Colonic mucosa (tissue), 4 donors: ENCODE measurements at regions not wholly inside any gene's neighbourhood (a gene's known extent, or its start where the extent isn't known, plus 50 kb on each side); places are given as distances from the start of the nearest gene placed in this dataset.

ENCODE experiments used
- DNase-seq: peaks from one replicate; pipeline ENCODE4 v3.0.0-alpha.2; 2020
- H3K27ac ChIP-seq: fragments of 200-600 bp; one replicate; pipeline ENCODE4 v1.8.0; 2021
- H3K27me3 ChIP-seq: fragments of 200-600 bp; one replicate; pipeline ENCODE4 v1.8.0; 2021
- H3K36me3 ChIP-seq: fragments of 200-600 bp; one replicate; pipeline ENCODE4 v1.8.0; 2021
- H3K4me1 ChIP-seq: fragments of 200-600 bp; one replicate; pipeline ENCODE4 v1.8.0; 2021; ENCODE audit warnings: mild to moderate bottlenecking
- H3K4me3 ChIP-seq: fragments of 200-600 bp; one replicate; pipeline ENCODE4 v1.8.0; 2021
- H3K9ac ChIP-seq, 2 donors: one replicate each; pipeline ENCODE4 v1.7.0; 2013; ENCODE audit warnings: control low read depth in 2 of 2, low read depth in 2 of 2, low read length in 2 of 2
- H3K9me3 ChIP-seq: fragments of 200-600 bp; one replicate; pipeline ENCODE4 v1.8.0; 2021
- intact Hi-C: fragments of 100-400 bp; cut with DNase I; formaldehyde crosslinking; loops from one replicate; pipeline ENCODE4 v1.14.1; 2022
- TF ChIP-seq, protein P1 (sequence below): fragments of 200-600 bp; IDR thresholded peaks from one replicate; pipeline ENCODE4 v1.8.0; 2022; ENCODE audit warnings: antibody characterized with exemption, mild to moderate bottlenecking
- donor health status: healthy.
- donor health status: DM: no; HTN: no; CAD: no.
- donor health status: DM: no; HTN: no; CAD: no.

DNA sequence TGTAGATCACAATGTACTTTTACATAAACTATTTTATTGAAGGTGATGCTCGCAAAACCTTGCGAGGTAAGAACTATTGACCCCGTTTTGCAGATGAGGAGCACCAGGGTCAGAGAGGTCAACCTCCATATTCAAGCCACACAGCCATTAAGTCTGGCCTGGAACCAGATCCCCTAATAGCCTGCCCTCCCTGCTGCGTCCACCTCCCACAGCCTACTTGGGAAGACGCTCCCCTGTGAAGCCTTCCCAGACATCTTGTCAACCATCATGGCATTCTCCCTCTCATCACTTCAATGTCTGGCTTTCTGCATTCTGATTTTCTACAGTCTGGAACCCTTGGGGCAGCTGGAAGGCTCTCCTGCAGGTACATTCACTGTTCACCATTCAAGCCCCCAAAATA is 101.0 kb downstream of the TTC32 start:
- H3K4me1 ChIP-seq: no peaks in the 10 kb centered on the region
- no peak overlapping the region for H3K4me3 ChIP-seq
- intact Hi-C loops: no loop called here
- no peak overlapping the region for H3K27ac ChIP-seq
- TF ChIP-seq, protein P1, sequence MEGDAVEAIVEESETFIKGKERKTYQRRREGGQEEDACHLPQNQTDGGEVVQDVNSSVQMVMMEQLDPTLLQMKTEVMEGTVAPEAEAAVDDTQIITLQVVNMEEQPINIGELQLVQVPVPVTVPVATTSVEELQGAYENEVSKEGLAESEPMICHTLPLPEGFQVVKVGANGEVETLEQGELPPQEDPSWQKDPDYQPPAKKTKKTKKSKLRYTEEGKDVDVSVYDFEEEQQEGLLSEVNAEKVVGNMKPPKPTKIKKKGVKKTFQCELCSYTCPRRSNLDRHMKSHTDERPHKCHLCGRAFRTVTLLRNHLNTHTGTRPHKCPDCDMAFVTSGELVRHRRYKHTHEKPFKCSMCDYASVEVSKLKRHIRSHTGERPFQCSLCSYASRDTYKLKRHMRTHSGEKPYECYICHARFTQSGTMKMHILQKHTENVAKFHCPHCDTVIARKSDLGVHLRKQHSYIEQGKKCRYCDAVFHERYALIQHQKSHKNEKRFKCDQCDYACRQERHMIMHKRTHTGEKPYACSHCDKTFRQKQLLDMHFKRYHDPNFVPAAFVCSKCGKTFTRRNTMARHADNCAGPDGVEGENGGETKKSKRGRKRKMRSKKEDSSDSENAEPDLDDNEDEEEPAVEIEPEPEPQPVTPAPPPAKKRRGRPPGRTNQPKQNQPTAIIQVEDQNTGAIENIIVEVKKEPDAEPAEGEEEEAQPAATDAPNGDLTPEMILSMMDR: no peak
- H3K9ac ChIP-seq: no peak overlapping the region
- H3K36me3 ChIP-seq: no peaks in the 10 kb centered on the region
- DNase-seq: no peak
- H3K9me3 ChIP-seq: no peaks in the 10 kb centered on the region
- H3K27me3 ChIP-seq: no peaks in the 10 kb centered on the region

DNA sequence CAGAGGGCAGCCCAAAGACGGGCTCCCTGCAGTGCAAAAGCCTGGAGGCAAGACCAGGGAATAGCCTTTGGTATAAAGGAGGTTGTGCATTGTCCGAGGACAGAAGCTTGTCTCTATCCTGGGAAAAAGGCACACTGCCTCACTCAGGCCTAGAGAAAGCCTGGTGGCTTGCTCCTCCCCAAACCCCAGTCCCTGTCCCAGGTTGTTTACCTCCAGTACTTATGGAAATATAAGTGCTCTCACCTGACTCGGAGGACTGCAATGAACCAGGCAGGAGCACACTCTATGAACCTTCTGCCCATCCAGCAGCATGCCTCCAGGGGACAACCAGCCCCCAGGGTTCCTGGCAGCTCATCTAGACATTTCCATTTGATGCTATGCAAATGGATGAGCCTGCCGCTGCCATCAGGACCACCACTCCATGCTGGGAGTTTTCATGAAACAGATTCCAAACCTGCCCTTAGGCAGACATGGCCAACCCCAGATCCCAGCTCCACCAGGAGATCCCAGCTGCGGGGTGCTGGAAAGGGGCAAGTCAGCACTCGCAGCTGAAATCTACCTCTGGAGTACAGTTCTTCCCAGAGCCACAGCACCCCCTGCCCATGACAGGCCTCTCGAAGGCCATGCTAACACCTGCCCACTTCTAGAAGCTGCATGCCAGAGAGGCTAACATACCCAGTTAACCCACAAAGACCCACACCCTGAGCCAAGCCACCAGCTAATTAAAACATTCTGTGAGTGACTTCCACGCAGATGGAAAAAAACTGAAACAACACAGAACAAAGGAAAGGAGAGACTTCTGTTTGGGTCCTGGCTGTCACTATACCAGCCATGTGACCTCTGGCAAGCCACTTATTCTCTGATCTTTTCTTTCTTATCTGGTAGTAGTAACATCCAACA is 101.7 kb downstream of the TTC32 start:
- Histone ChIP-seq H3K4me3 (no peak overlapping the region), H3K27me3 (no peaks in the 10 kb centered on the region), H3K36me3 (no peaks in the 10 kb centered on the region), H3K9ac (no peak overlapping the region), H3K4me1 (no peaks in the 10 kb centered on the region), H3K27ac (no peak overlapping the region), H3K9me3 (no peaks in the 10 kb centered on the region)
- no peak for DNase-seq
- intact Hi-C loops: no loop called here
- TF ChIP-seq, protein P1: no peak

GRCh38 chr2:19797871-19798270 is 103.9 kb downstream of the TTC32 start:
- no peaks in the 10 kb centered on the region for H3K27me3 ChIP-seq
- H3K4me1 ChIP-seq: no peaks in the 10 kb centered on the region
- intact Hi-C loops: no loop called here
- no peak overlapping the region for H3K4me3 ChIP-seq
- H3K36me3 ChIP-seq: no peaks in the 10 kb centered on the region
- no peaks in the 10 kb centered on the region for H3K9me3 ChIP-seq
- no peak overlapping the region for H3K27ac ChIP-seq
- TF ChIP-seq, protein P1: no peak
- DNase-seq: no peak
- no peak overlapping the region for H3K9ac ChIP-seq

- Histone ChIP-seq H3K4me1 (no peaks in the 10 kb centered on the region), H3K4me3 (no peak overlapping the region), H3K9me3 (no peaks in the 10 kb centered on the region), H3K27ac (no peak overlapping the region), H3K27me3 (no peaks in the 10 kb centered on the region), H3K36me3 (no peaks in the 10 kb centered on the region), H3K9ac (no peak overlapping the region)
- DNase-seq: no peak
- TF ChIP-seq, protein P1: no peak
- intact Hi-C loops: no loop called here
These were observed 104.5 kb downstream of the TTC32 start for GRCh38 chr2:19797243-19797810.

DNA sequence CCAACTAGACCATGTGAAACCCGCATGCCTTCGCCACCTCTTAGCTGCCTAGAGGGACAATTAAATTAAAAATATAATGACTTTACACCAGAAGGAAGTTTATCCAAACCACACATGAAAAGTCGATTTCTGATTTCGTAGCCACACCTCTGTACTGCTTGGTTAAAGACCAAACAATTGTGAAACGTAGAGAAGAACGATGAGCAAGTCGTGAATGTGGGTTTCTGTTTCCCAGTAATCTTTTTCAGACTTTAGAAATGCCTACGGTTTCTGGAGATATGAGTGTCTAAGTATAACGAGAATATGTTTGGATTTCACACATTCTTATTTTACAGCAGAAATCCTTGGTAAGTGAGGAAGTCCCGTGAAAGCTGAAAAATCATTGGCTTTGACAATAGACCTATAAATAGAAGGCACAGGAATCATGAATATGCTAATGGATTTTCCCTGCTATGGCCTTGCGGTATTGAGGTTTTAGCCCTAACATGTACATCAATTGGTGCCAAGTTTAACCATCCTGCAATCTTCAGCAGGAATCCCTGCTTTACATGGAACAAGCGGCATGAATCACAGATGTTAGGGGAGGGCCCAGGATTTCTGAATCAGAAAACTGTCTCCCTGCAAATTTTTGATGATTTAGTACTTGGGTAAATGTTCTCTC is 105.6 kb downstream of the TTC32 start:
- Histone ChIP-seq H3K27ac (no peak overlapping the region), H3K27me3 (no peaks in the 10 kb centered on the region), H3K9me3 (no peaks in the 10 kb centered on the region), H3K9ac (no peak overlapping the region), H3K4me3 (no peak overlapping the region), H3K4me1 (no peaks in the 10 kb centered on the region), H3K36me3 (no peaks in the 10 kb centered on the region)
- intact Hi-C loops: no loop called here
- DNase-seq: no peak
- TF ChIP-seq, protein P1: no peak
